NCI-H524 treated with DMSO at 0.1 percent for 48 hours (cell line): ENCODE measurements at regions not wholly inside any gene's neighbourhood (a gene's known extent, or its start where the extent isn't known, plus 50 kb on each side); places are given as distances from the start of the nearest gene placed in this dataset.

Experiments
- DNase-seq: peaks from one replicate; lab custom pipeline; 2025; lab: John Stamatoyannopoulos, UW

GRCh38 chr6:6841571-6841970 lies 253.1 kb downstream of the LY86 start:
- DNase-seq = peak; percentile 83

GRCh38 chr6:6842291-6842690 lies 253.8 kb downstream of the LY86 start:
- DNase-seq = no peak

- DNase-seq = no peak
Observed at GRCh38 chr6:6843057-6843627, 254.6 kb downstream of the LY86 start.

- no peak for DNase-seq
Observed at GRCh38 chr6:6843777-6844176, 255.3 kb downstream of the LY86 start.

- no peak for DNase-seq
Observed at GRCh38 chr6:6844530-6844929, 256.0 kb downstream of the LY86 start.

- DNase-seq = no peak
Observed at GRCh38 chr6:6845603-6846002, 257.1 kb downstream of the LY86 start.

GRCh38 chr6:6847591-6847990 lies 259.1 kb downstream of the LY86 start:
- DNase-seq = no peak

GRCh38 chr6:6851059-6851948 lies 256.5 kb upstream of the RREB1 start:
- no peak for DNase-seq

GRCh38 chr6:6851949-6852261 lies 255.9 kb upstream of the RREB1 start:
- no peak for DNase-seq

GRCh38 chr6:6856538-6857523 lies 250.9 kb upstream of the RREB1 start:
- no peak for DNase-seq

GRCh38 chr6:6857528-6857927 lies 250.2 kb upstream of the RREB1 start:
- no peak for DNase-seq

- DNase-seq = no peak
Observed at GRCh38 chr6:6858533-6858982, 249.2 kb upstream of the RREB1 start.

GRCh38 chr6:6859105-6859504 lies 248.7 kb upstream of the RREB1 start:
- no peak for DNase-seq

- DNase-seq = no peak
Observed at GRCh38 chr6:6859722-6860121, 248.0 kb upstream of the RREB1 start.

- DNase-seq = no peak
Observed at GRCh38 chr6:6860863-6861262, 246.9 kb upstream of the RREB1 start.

GRCh38 chr6:6861351-6861894 lies 246.3 kb upstream of the RREB1 start:
- DNase-seq = no peak

GRCh38 chr6:6861995-6862394 lies 245.8 kb upstream of the RREB1 start:
- DNase-seq = no peak

GRCh38 chr6:6863970-6864639 lies 243.7 kb upstream of the RREB1 start:
- no peak for DNase-seq

- DNase-seq = no peak
Observed at GRCh38 chr6:6865611-6866010, 242.2 kb upstream of the RREB1 start.

GRCh38 chr6:6866656-6867403 lies 240.9 kb upstream of the RREB1 start:
- DNase-seq = no peak

GRCh38 chr6:6867404-6867799 lies 240.4 kb upstream of the RREB1 start:
- DNase-seq = no peak
